ENCODE measurements at regions not wholly inside any gene's neighbourhood (a gene's known extent, or its start where the extent isn't known, plus 50 kb on each side); places are given as distances from the start of the nearest gene placed in this dataset.
"Not testable (repeated sequence)": the region's sequence is repeated elsewhere in the genome, so short reads cannot be mapped to it uniquely, and the experiment has no call there.

DNA sequence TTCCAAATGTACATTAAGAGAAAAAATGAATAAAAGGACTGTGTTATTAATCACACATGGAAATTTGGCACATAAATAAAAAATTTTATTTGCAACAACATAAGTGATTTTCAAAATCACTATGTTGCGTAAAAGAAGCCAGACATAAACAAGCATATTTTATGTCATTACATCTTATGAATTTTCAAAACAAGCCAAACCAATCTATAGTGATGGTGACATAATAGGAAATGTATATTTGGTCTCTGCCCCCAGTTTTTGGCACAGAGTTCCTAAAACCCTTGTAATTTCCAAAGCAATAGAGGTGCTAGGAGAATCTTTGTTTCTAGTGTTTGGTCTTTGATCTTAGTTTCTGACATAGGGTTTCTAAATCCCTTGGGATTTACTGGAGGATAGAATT lies 543.3 kb downstream of the ZBBX start:
- Histone ChIP-seq H3K9ac (ENCODE audit: insufficient read depth, low read length) (no peak overlapping the region), H4K20me1 (ENCODE audit: control insufficient read depth, extremely low read depth, insufficient read depth, low read length) (no peaks in the 10 kb centered on the region), H3K4me1 (ENCODE audit: control insufficient read depth, extremely low read depth, insufficient read depth, low read length) (no peaks in the 10 kb centered on the region), H3K27me3 (ENCODE audit: control insufficient read depth, insufficient read depth, low read length) (no peaks in the 10 kb centered on the region), H3K9me3 (ENCODE audit: control insufficient read depth, insufficient read depth, low read depth, low read length) (no peaks in the 10 kb centered on the region), H3K79me2 (ENCODE audit: control insufficient read depth, insufficient read depth, low read length) (no peaks in the 10 kb centered on the region), H3K27ac (ENCODE audit: insufficient read depth, low read length) (no peak overlapping the region), H3K36me3 (ENCODE audit: control insufficient read depth, insufficient read depth, low read length) (no peaks in the 10 kb centered on the region), H2AFZ (ENCODE audit: low read length) (no peak overlapping the region), H3K4me3 (replicated peaks in 1 of 4; ENCODE audit: control extremely low read depth in 1 of 4, insufficient read depth in 1 of 4, low read depth in 3 of 4, low read length in 4 of 4) (no peak overlapping the region), H3K4me2 (ENCODE audit: extremely low read depth, insufficient read depth, low read length) (no peak overlapping the region)
- TF ChIP-seq, protein P1, sequence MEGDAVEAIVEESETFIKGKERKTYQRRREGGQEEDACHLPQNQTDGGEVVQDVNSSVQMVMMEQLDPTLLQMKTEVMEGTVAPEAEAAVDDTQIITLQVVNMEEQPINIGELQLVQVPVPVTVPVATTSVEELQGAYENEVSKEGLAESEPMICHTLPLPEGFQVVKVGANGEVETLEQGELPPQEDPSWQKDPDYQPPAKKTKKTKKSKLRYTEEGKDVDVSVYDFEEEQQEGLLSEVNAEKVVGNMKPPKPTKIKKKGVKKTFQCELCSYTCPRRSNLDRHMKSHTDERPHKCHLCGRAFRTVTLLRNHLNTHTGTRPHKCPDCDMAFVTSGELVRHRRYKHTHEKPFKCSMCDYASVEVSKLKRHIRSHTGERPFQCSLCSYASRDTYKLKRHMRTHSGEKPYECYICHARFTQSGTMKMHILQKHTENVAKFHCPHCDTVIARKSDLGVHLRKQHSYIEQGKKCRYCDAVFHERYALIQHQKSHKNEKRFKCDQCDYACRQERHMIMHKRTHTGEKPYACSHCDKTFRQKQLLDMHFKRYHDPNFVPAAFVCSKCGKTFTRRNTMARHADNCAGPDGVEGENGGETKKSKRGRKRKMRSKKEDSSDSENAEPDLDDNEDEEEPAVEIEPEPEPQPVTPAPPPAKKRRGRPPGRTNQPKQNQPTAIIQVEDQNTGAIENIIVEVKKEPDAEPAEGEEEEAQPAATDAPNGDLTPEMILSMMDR (conservative IDR thresholded peaks at IDR 0.05 in 1 of 2, IDR thresholded peaks at IDR 0.05 in 1 of 2; ENCODE audit: low read depth in 1 of 2, low read length in 2 of 2) = no peak
- TF ChIP-seq EZH2 (IDR thresholded peaks at IDR 0.05; ENCODE audit: low read length, missing control alignments) = no peak
- DNase-seq (ENCODE audit: low read depth in 2 of 2) = no peak

DNA sequence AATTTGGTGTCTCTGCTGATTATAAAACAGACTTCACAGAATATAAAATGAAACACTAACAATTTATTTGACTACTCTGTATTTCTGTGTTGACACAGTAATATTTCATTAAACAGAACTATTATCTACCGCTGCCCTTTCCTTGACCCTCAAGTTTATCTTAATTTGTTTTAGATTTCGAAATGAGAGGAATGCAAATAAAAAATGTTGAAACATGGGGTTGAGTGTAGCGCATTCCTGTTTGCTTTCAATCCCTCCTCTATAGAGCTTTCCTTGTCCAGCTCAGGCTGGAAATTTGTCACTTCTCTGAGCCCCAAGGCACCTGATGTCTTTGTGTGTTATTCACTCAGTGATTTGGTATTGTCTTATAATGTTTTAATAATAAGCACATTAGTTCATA lies 550.2 kb downstream of the ZBBX start:
- Histone ChIP-seq H3K4me3 (replicated peaks in 1 of 4; ENCODE audit: control extremely low read depth in 1 of 4, insufficient read depth in 1 of 4, low read depth in 3 of 4, low read length in 4 of 4) (no peak overlapping the region), H3K4me1 (ENCODE audit: control insufficient read depth, extremely low read depth, insufficient read depth, low read length) (no peaks in the 10 kb centered on the region), H3K27ac (ENCODE audit: insufficient read depth, low read length) (no peak overlapping the region), H3K4me2 (ENCODE audit: extremely low read depth, insufficient read depth, low read length) (no peak overlapping the region), H3K36me3 (ENCODE audit: control insufficient read depth, insufficient read depth, low read length) (no peaks in the 10 kb centered on the region), H3K79me2 (ENCODE audit: control insufficient read depth, insufficient read depth, low read length) (no peaks in the 10 kb centered on the region), H4K20me1 (ENCODE audit: control insufficient read depth, extremely low read depth, insufficient read depth, low read length) (no peaks in the 10 kb centered on the region), H3K9me3 (ENCODE audit: control insufficient read depth, insufficient read depth, low read depth, low read length) (no peaks in the 10 kb centered on the region), H3K9ac (ENCODE audit: insufficient read depth, low read length) (no peak overlapping the region), H3K27me3 (ENCODE audit: control insufficient read depth, insufficient read depth, low read length) (no peaks in the 10 kb centered on the region), H2AFZ (ENCODE audit: low read length) (no peak overlapping the region)
- DNase-seq (ENCODE audit: low read depth in 2 of 2) = no peak
- TF ChIP-seq EZH2 (IDR thresholded peaks at IDR 0.05; ENCODE audit: low read length, missing control alignments) = no peak
- TF ChIP-seq, protein P1 (conservative IDR thresholded peaks at IDR 0.05 in 1 of 2, IDR thresholded peaks at IDR 0.05 in 1 of 2; ENCODE audit: low read depth in 1 of 2, low read length in 2 of 2) = no peak

- Histone ChIP-seq H3K9me3 (ENCODE audit: control insufficient read depth, insufficient read depth, low read depth, low read length) (no peaks in the 10 kb centered on the region), H3K4me1 (ENCODE audit: control insufficient read depth, extremely low read depth, insufficient read depth, low read length) (no peaks in the 10 kb centered on the region)
Observed at GRCh38 chr3:166818464-166818863, 561.6 kb downstream of the ZBBX start.

DNA sequence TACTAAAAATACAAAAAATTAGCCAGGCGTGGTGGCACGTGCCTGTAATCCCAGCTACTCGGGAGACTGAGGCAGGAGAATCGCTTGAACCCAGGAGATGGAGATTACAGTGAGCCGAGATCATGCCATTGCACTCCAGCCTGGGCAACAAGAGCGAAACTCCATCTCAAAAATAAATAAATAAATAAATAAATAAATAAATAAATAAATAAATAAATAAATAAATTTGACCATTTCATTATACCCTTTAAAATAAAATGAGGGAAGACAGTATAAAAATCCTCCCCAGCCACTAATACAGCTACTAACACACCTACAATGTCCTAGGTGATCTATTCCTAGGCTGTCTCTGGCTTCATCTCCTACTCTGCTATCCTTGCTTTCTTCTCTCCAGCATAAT lies 562.8 kb downstream of the ZBBX start:
- H4K20me1 ChIP-seq (ENCODE audit: control insufficient read depth, extremely low read depth, insufficient read depth, low read length); H3K27me3 ChIP-seq (ENCODE audit: control insufficient read depth, insufficient read depth, low read length); H3K27ac ChIP-seq (ENCODE audit: insufficient read depth, low read length); H3K4me3 ChIP-seq (replicated peaks in 1 of 4; ENCODE audit: control extremely low read depth in 1 of 4, insufficient read depth in 1 of 4, low read depth in 3 of 4, low read length in 4 of 4); H3K36me3 ChIP-seq (ENCODE audit: control insufficient read depth, insufficient read depth, low read length); H3K79me2 ChIP-seq (ENCODE audit: control insufficient read depth, insufficient read depth, low read length); H3K9ac ChIP-seq (ENCODE audit: insufficient read depth, low read length); H3K4me1 ChIP-seq (ENCODE audit: control insufficient read depth, extremely low read depth, insufficient read depth, low read length); H3K4me2 ChIP-seq (ENCODE audit: extremely low read depth, insufficient read depth, low read length); H3K9me3 ChIP-seq (ENCODE audit: control insufficient read depth, insufficient read depth, low read depth, low read length); DNase-seq (ENCODE audit: low read depth in 2 of 2); H2AFZ ChIP-seq (ENCODE audit: low read length): not testable (repeated sequence)

More at GRCh38 chr3:166818464-166818863, 561.6 kb downstream of the ZBBX start:
- H3K79me2 ChIP-seq (ENCODE audit: control insufficient read depth, insufficient read depth, low read length) = no peaks in the 10 kb centered on the region
- H2AFZ ChIP-seq (ENCODE audit: low read length) = no peak overlapping the region
- no peak overlapping the region for H3K4me2 ChIP-seq (ENCODE audit: extremely low read depth, insufficient read depth, low read length)
- no peaks in the 10 kb centered on the region for H4K20me1 ChIP-seq (ENCODE audit: control insufficient read depth, extremely low read depth, insufficient read depth, low read length)
- H3K27me3 ChIP-seq (ENCODE audit: control insufficient read depth, insufficient read depth, low read length) = no peaks in the 10 kb centered on the region
- no peak overlapping the region for H3K9ac ChIP-seq (ENCODE audit: insufficient read depth, low read length)
- H3K4me3 ChIP-seq (replicated peaks in 1 of 4; ENCODE audit: control extremely low read depth in 1 of 4, insufficient read depth in 1 of 4, low read depth in 3 of 4, low read length in 4 of 4) = no peak overlapping the region
- no peak for TF ChIP-seq EZH2 (IDR thresholded peaks at IDR 0.05; ENCODE audit: low read length, missing control alignments)
- TF ChIP-seq, protein P1 (conservative IDR thresholded peaks at IDR 0.05 in 1 of 2, IDR thresholded peaks at IDR 0.05 in 1 of 2; ENCODE audit: low read depth in 1 of 2, low read length in 2 of 2) = no peak
- DNase-seq (ENCODE audit: low read depth in 2 of 2) = no peak
- no peak overlapping the region for H3K27ac ChIP-seq (ENCODE audit: insufficient read depth, low read length)
- no peaks in the 10 kb centered on the region for H3K36me3 ChIP-seq (ENCODE audit: control insufficient read depth, insufficient read depth, low read length)
